Fibroblast of lung (primary cell): ENCODE measurements at regions not wholly inside any gene's neighbourhood (a gene's known extent, or its start where the extent isn't known, plus 50 kb on each side); places are given as distances from the start of the nearest gene placed in this dataset.

Source experiments
- CTCF ChIP-seq, 2 donors: IDR thresholded peaks in 1 of 2; conservative IDR thresholded peaks in 1 of 2; 1 replicate in 1 of 2; 2 replicates in 1 of 2; pipeline ENCODE4 v1.5.1; 2011 to 2012; ENCODE audit warnings: low read length in 2 of 2, control low read depth in 1 of 2, inconsistent platforms in 1 of 2, low read depth in 1 of 2, mild to moderate bottlenecking in 1 of 2
- EZH2 ChIP-seq: IDR thresholded peaks from 2 replicates; pipeline ENCODE4 v1.5.1; 2012; ENCODE audit warnings: low read length, control low read depth, mild to moderate bottlenecking; ENCODE audit errors: missing control alignments

GRCh38 chrX:4110964-4111363 is 397.5 kb upstream of the PRKX start:
- TF ChIP-seq EZH2 (no peak), CTCF (conservative IDR thresholded peaks at IDR 0.05 in 1 of 2, IDR thresholded peaks at IDR 0.05 in 1 of 2; ENCODE audit: low read depth in 1 of 2, low read length in 2 of 2) (no peak)
